ENCODE measurements at regions not wholly inside any gene's neighbourhood (a gene's known extent, or its start where the extent isn't known, plus 50 kb on each side); places are given as distances from the start of the nearest gene placed in this dataset.

DNA sequence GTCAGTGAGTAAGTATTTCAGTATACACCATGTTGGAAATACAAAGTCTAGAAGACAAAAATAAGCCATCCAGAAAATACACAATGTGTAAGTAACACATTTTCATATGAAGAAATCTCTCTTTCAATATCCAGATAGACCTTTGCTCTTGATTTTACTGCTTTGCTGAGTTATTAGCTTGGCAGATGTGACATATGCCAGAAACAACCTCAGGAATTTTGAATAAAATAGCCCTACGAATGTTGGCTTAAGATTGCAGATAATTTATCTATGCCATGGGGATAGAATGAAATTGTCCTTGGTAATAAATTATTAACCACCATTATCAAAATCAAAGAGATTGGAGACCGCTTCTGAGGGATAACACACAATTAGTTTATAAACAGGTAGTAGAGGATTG lies 1036.9 kb upstream of the EPHA7 start (continued):
- TF ChIP-seq, protein P1, sequence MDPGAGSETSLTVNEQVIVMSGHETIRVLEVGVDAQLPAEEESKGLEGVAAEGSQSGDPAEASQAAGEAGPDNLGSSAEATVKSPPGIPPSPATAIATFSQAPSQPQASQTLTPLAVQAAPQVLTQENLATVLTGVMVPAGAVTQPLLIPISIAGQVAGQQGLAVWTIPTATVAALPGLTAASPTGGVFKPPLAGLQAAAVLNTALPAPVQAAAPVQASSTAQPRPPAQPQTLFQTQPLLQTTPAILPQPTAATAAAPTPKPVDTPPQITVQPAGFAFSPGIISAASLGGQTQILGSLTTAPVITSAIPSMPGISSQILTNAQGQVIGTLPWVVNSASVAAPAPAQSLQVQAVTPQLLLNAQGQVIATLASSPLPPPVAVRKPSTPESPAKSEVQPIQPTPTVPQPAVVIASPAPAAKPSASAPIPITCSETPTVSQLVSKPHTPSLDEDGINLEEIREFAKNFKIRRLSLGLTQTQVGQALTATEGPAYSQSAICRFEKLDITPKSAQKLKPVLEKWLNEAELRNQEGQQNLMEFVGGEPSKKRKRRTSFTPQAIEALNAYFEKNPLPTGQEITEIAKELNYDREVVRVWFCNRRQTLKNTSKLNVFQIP (CRISPR knock-in tag; IDR thresholded peaks at IDR 0.05; ENCODE audit: borderline replicate concordance, low read depth), result no peak
- TF ChIP-seq ZFP3 (CRISPR knock-in tag; IDR thresholded peaks at IDR 0.05) (no peak), ZNF8 (CRISPR knock-in tag; IDR thresholded peaks at IDR 0.05) (no peak), ISL1 (CRISPR knock-in tag; IDR thresholded peaks at IDR 0.05) (no peak), OSR1 (CRISPR knock-in tag; IDR thresholded peaks at IDR 0.05) (no peak)

DNA sequence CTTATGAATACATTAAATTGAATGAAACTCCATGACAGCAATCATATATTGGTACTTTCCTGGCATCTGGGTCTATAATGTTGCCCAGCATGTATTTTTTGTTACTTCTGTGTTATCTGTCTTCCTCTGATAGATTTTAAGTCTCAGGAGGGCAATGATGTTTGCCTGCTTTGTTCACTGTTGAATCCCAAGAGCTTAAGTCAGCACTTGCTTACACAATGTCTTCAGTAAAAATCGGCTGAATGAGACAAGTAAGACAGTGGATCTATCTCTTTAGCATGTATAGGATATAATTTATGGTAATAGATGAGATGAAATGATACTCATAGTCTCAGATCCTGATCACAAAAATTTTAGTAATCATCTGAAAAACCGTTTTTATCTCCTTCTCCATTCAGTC lies 1034.9 kb upstream of the EPHA7 start:
- TF ChIP-seq BACH2 (CRISPR knock-in tag; IDR thresholded peaks at IDR 0.05; ENCODE audit: borderline replicate concordance) (no peak), CSDC2 (CRISPR knock-in tag; IDR thresholded peaks at IDR 0.05) (no peak), ESRRG (CRISPR knock-in tag; IDR thresholded peaks at IDR 0.05) (no peak), PPARA (CRISPR knock-in tag; IDR thresholded peaks at IDR 0.05; ENCODE audit: borderline replicate concordance) (no peak)
- TF ChIP-seq, protein P1 (CRISPR knock-in tag; IDR thresholded peaks at IDR 0.05; ENCODE audit: borderline replicate concordance, low read depth), result no peak
- ATAC-seq, result no peak

DNA sequence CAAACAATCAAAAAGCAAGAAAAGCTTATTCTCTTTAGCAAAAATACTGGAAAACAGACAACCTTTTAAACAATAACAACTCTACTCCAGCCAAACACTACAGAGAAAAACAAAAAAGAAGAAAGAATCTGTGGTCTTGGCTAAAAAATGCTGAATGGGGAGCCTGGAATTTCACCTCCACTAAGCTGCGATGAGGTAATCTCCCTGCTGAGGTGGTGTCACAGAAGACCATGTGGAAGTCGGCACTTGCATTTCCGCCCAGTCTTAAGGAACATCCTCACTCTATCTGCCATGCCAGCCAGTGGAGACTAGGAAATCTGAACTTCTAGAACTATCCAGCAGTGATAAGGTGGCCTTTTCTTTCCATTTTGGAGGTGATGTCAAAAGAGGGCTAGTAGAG lies 1026.8 kb upstream of the EPHA7 start:
- TF ChIP-seq, protein P2, sequence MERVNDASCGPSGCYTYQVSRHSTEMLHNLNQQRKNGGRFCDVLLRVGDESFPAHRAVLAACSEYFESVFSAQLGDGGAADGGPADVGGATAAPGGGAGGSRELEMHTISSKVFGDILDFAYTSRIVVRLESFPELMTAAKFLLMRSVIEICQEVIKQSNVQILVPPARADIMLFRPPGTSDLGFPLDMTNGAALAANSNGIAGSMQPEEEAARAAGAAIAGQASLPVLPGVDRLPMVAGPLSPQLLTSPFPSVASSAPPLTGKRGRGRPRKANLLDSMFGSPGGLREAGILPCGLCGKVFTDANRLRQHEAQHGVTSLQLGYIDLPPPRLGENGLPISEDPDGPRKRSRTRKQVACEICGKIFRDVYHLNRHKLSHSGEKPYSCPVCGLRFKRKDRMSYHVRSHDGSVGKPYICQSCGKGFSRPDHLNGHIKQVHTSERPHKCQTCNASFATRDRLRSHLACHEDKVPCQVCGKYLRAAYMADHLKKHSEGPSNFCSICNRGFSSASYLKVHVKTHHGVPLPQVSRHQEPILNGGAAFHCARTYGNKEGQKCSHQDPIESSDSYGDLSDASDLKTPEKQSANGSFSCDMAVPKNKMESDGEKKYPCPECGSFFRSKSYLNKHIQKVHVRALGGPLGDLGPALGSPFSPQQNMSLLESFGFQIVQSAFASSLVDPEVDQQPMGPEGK (CRISPR knock-in tag; IDR thresholded peaks at IDR 0.05; ENCODE audit: borderline replicate concordance), result no peak
- TF ChIP-seq ZNF565 (CRISPR knock-in tag; conservative IDR thresholded peaks at IDR 0.05; ENCODE audit: low read depth) (no peak), ESRRG (CRISPR knock-in tag; IDR thresholded peaks at IDR 0.05) (no peak), PPARA (CRISPR knock-in tag; IDR thresholded peaks at IDR 0.05; ENCODE audit: borderline replicate concordance) (no peak), ARNTL (CRISPR knock-in tag; IDR thresholded peaks at IDR 0.05; ENCODE audit: borderline replicate concordance, low read depth) (no peak), ZFP3 (CRISPR knock-in tag; IDR thresholded peaks at IDR 0.05) (no peak), BACH2 (CRISPR knock-in tag; IDR thresholded peaks at IDR 0.05; ENCODE audit: borderline replicate concordance) (no peak), ZC3H10 (CRISPR knock-in tag; IDR thresholded peaks at IDR 0.05) (no peak), ZFP30 (CRISPR knock-in tag; IDR thresholded peaks at IDR 0.05) (no peak), GLIS3 (CRISPR knock-in tag; IDR thresholded peaks at IDR 0.05) (no peak)
- TF ChIP-seq, protein P1 (CRISPR knock-in tag; IDR thresholded peaks at IDR 0.05; ENCODE audit: borderline replicate concordance, low read depth), result no peak
- TF ChIP-seq, protein P3, sequence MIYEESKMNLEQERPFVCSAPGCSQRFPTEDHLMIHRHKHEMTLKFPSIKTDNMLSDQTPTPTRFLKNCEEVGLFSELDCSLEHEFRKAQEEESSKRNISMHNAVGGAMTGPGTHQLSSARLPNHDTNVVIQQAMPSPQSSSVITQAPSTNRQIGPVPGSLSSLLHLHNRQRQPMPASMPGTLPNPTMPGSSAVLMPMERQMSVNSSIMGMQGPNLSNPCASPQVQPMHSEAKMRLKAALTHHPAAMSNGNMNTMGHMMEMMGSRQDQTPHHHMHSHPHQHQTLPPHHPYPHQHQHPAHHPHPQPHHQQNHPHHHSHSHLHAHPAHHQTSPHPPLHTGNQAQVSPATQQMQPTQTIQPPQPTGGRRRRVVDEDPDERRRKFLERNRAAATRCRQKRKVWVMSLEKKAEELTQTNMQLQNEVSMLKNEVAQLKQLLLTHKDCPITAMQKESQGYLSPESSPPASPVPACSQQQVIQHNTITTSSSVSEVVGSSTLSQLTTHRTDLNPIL (CRISPR knock-in tag; IDR thresholded peaks at IDR 0.05; ENCODE audit: low read depth), result no peak
- TF ChIP-seq, protein P4, sequence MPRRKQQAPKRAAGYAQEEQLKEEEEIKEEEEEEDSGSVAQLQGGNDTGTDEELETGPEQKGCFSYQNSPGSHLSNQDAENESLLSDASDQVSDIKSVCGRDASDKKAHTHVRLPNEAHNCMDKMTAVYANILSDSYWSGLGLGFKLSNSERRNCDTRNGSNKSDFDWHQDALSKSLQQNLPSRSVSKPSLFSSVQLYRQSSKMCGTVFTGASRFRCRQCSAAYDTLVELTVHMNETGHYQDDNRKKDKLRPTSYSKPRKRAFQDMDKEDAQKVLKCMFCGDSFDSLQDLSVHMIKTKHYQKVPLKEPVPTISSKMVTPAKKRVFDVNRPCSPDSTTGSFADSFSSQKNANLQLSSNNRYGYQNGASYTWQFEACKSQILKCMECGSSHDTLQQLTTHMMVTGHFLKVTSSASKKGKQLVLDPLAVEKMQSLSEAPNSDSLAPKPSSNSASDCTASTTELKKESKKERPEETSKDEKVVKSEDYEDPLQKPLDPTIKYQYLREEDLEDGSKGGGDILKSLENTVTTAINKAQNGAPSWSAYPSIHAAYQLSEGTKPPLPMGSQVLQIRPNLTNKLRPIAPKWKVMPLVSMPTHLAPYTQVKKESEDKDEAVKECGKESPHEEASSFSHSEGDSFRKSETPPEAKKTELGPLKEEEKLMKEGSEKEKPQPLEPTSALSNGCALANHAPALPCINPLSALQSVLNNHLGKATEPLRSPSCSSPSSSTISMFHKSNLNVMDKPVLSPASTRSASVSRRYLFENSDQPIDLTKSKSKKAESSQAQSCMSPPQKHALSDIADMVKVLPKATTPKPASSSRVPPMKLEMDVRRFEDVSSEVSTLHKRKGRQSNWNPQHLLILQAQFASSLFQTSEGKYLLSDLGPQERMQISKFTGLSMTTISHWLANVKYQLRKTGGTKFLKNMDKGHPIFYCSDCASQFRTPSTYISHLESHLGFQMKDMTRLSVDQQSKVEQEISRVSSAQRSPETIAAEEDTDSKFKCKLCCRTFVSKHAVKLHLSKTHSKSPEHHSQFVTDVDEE (CRISPR knock-in tag; IDR thresholded peaks at IDR 0.05), result no peak
- TF ChIP-seq, protein P5, sequence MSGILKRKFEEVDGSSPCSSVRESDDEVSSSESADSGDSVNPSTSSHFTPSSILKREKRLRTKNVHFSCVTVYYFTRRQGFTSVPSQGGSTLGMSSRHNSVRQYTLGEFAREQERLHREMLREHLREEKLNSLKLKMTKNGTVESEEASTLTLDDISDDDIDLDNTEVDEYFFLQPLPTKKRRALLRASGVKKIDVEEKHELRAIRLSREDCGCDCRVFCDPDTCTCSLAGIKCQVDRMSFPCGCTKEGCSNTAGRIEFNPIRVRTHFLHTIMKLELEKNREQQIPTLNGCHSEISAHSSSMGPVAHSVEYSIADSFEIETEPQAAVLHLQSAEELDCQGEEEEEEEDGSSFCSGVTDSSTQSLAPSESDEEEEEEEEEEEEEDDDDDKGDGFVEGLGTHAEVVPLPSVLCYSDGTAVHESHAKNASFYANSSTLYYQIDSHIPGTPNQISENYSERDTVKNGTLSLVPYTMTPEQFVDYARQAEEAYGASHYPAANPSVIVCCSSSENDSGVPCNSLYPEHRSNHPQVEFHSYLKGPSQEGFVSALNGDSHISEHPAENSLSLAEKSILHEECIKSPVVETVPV (CRISPR knock-in tag; IDR thresholded peaks at IDR 0.05), result no peak
- ATAC-seq, result no peak

All from SK-N-SH treated with all-trans-retinoic acid at 6 μM for 48 hours (cell line).